HS-5 (cell line): ENCODE measurements at regions not wholly inside any gene's neighbourhood (a gene's known extent, or its start where the extent isn't known, plus 50 kb on each side); places are given as distances from the start of the nearest gene placed in this dataset.

Experiments used
- DNase-seq: peaks from one replicate; pipeline ENCODE4 v3.0.0-alpha.2; 2012; ENCODE audit warnings: low read depth

DNA sequence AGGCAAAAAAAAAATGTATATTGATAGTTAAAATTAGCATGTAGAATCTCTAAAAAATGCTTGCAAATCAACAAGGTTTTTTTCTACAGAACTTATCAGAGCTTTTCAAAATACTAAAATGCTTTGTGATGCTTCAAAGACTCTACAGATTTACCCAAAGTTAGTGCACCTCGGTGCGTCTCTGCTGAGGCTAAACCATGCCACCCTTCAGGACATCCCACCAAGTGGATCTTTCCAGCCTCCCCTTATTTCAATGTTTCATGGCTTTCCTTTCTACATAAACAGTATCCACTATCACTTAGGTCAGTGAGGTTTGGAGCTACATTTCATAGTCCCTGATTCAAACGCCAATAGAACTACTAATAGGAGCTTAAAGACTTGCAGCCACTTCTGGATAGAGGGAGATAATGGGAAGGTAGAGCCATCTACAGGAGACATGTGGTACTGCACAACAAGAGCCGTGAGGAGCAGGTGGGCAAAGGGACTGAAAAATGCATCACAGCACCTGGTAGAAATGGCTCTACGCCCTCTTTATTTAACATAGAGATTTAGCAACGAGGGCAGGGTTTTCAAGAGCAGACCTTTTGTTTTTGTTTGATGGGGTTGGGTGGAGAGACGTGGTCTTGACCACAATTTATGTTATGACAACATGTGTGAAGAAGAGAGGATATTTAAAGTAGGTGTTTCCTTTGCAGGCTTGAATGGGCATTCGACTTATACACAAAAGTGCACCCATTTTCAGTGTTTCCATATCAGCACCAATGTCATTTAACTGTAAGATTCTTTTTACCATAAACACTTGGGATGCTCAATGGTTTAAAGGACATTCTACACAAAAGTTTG is 56.1 kb upstream of the SLC35G4 start:
- no peak for DNase-seq

DNA sequence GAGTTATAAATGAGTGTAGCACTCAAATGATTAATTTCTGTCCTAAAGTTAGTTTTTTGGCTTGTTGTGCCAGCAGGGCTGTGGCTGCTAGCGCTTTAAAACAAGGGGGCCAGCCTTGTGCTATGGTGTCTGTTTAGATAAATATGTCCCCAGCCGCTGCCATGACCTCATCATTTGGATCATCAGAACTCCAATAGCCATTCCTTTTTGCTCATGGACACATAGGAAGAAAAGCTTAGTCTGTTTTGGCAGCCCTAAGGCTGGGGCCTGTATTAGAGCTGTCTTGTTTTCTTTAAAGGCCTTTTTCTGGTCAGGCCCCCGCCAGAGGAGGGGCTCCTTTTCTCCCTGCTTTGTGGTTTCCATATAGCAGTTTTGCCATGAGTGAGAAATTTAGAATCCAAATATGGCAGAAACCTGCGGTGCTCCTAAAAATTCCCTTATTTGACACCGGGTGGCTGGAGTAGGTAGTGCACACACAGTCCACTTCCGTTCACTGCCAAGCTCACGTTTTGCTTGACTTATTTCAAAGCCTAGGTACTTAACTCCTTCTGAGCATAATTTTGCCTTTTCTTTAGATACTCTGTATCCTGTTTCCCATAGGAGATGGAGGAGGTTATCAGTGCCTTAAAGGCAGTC is 60.4 kb upstream of the SLC35G4 start:
- DNase-seq = no peak

DNA sequence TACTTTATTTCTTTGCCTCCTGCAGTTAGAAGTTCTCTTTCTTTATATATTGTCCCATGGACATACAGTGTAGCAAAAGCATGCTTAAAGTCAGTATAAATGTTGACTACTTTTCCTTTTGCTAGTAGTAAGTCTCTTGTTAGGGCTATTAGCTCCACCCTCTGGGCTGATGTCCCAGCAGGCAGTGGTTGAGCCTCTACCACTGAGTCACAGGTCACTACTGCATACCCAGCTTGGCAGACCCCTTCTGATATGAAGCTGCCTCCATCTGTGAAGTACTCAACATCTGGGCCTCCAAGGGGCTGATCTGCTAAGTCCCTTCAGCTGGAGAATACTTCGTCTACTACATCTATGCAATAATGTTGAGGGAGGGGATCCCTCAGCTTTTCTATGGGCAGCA is 61.0 kb upstream of the SLC35G4 start:
- no peak for DNase-seq

DNA sequence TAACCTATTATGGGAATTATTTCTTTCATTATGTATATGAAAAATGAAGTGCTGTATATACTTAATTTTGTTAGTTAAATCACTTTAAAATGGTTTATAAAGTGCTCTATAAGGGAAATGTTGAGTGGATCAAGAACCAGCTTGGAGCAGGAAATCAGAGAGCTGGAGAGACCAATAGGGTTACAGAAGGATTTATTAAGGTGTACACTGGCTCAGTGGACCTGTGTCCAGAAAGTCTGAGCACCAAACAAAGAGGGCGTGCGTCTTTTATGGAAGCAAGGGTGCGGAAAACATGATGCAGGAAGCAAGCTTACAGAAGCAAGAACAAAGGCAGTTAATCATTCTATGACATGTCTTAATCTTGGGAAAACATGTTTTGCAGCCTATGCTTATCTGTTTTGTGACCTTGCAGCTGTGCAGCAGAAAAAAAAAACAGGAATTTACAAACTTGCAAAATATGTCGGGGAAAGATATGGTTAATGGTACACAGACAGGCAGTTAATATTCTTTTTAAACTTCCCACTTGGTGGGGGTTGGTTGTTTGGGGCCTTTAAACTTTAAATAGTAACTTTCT is 65.2 kb upstream of the SLC35G4 start:
- DNase-seq = no peak

DNA sequence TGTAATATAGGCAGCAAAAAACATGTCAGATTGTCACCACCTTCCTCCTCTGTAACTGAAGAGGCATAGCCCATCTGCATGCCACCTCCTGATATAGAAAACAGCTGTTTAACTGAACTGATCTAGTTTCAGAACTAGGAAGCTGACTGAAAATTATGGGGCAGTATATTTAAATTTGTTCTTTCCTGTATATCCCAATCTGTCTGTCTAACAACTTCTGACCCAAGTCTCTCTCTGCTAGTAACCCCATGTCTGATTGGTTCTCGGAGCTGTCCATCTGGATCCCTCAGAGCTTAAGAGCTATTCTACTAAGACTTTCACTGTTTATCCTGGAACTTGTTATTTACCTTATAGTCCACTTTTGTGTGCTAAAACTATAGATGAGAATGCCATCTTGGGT is 68.2 kb upstream of the SLC35G4 start:
- no peak for DNase-seq

DNA sequence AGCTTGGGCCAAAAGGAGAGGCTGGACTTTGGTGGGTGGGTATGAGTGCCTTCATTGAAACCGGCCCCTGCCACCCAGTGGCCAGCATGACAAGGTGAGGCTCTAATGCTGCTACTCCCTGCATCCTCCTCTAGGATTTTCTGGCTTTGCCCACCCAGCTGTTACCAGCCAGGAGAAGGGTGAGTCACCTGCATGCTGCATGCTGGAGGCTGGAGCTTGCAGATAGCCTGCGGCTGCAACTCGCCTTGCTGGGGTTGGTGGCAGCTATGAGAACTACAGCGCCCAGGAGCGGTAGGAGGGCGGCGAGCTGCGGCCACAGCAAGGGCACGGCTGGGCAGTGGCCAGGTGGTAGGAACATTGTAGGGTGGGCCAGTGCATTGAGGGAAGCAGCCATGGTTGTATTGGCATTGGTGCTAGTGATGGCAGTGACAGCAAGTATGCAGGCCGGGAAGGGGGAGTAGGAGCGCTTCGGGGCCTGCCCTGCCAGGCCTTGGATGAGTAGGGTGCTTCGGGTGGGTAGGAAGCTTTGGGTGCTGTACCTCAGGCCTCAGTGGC is 75.4 kb upstream of the SLC35G4 start:
- no peak for DNase-seq

DNA sequence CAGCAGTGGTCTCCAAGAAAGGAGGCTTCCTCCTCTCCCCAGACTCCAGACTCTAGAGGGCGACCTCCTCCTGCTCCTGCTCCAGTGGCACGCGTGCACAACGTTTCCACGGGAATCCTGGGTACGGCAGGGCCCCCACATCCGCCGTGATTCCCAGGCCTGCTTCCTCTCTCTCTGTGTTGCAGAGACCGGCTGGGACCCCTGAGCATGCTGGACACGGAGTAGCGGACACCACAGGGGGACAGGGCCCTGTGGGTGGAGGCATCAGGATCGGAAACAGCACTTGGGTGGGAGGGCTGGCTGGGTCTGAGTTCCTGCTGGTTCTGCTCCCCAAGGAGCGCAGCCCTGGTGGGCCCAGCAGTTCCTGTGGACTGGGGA is 75.9 kb upstream of the SLC35G4 start:
- no peak for DNase-seq

DNA sequence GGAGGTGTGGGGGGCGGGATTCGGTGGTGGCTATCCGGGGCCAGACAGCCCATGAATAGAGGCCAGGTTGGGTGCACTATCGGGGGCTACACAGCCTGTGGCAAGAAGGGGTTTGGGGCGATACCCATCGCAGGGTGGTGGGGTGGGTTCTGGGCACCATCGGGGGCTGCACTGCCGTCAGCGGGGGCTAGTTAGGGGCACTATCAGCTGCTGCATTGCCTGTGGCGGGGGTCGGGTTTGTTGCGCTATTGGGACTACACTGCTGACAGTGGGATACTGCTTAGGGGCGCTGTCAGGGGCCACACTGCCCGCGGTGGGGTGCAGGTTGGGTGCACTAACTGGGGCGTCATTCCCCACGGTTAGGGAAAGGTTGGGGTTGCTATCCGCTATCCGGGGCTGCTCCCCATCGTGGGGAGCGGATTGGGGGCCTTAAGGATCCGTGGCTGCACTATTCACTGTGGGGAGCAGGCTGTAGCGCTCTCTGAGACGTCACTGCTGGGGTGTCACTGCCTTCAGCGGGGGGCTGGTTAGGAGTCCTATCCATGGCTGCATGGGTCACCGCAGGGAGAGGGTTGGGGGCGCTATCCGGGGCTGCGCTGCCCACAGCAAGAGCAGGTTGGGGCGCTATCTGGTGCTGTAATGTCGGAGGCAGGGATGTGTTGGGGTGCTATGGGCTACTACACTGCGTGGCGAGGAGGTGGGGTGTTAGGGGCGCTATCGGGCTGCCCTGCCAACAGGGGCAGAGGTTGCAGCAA is 76.5 kb upstream of the SLC35G4 start:
- no peak for DNase-seq

DNA sequence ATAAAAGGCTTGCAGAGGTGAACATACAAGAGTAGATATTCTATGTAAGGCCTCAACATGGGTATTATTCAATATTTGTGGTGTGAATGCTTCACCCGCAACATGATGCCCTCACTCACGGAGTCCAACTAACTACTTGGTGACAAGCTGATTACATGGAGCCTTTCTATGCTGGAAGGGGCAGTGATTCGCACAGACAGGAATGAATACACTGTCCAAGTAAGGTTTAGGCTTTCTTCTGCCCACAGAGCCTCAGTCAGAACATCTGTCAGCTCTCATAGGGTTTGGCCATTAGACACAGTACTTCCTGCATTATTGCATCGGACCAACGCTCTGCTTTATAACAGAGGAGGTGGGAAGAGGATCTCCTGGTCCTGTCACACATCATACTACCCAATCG is 80.3 kb upstream of the SLC35G4 start:
- DNase-seq = no peak

DNA sequence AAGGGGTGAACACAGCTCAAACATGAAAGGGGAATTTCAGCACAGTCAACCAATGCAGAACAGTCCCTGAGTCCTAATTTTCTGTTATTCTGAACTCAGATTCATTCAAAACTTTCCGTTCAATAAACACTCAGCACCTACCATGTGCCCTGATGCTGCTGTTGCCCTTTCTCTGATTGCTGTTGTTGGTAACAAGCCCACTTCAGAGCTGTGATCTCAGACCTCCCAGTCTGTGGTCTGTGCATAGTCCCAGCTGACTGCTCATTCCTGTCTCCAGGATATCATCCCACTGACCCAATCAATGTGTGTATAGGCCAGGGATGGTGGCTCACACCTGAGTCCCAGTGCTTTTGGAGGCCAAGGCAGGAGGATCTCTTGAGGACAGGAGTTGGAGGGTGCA is 82.7 kb upstream of the SLC35G4 start:
- DNase-seq = no peak

DNA sequence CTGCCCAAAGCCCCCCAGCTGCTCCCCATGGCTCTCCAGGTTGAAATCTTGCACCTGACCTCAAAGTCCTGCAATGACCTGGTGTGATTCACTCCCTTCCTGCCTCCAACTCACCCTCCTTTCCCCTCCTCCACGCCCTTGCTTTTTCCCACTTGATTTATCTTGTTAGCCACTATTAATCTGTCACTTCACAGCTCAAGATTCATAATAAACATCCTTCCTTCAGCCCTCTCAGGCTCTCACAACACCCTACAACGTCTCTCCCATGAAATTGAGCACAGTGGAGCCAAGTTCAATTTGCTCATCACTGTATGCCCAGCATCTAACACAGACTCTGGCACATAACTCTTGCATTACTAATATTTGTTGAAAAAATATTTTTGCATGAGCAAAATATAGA is 85.6 kb upstream of the SLC35G4 start:
- DNase-seq = no peak

DNA sequence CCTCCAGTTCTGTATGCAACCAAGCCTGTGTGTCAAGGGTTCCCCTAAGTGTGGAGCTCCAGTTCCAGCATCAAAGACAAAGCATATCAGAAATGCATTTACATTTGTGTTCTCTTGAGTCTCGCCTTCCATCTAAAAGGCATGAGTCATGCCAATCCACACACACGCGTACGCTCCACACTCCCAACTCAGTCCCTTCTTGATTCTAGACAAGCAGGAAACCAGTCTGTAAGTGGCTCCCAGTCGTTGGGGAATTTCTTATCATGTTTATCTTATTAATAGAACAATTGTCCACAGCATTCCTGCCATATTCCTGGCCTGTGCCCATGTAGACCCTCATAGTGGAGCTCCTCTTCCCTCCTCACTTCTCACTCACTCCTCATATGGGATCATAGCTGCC is 86.4 kb upstream of the SLC35G4 start:
- no peak for DNase-seq

DNA sequence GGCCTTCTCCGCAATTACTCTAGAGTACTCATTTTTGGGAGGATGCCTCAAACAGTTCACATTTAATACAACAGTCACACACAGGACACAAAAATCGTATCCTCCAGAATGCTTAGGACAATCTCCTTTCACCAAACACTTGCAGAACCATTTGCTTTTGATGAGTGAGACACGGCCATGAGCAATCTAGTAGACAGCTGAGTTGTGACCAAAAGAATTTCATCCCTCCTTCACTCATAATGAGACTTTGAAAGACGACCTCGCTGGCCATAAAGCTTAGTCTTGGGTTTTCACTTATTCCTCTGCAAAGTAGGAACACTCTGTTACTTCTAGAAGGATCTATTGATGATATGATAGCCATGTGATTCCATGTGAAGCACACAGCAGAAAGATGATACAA is 87.5 kb upstream of the SLC35G4 start:
- DNase-seq = no peak

DNA sequence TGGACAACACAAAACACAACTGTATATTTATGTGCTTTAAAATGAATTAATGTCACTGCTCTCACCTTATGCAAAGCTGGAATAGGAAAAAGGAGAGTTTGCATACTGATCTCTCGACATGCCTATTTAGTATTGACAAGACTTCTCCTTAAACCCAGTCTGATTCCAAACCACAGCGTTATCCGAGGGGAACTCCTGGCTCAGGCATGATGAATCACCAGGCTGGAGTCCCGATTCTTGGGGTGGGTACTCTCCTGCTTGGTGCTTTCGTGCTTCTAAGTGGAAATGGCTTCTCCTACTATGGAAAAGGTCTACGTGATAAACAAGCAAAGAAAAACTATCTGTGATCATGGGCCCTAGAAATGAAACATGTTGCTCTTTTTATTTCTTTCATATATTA is 88.9 kb upstream of the SLC35G4 start:
- DNase-seq = no peak

DNA sequence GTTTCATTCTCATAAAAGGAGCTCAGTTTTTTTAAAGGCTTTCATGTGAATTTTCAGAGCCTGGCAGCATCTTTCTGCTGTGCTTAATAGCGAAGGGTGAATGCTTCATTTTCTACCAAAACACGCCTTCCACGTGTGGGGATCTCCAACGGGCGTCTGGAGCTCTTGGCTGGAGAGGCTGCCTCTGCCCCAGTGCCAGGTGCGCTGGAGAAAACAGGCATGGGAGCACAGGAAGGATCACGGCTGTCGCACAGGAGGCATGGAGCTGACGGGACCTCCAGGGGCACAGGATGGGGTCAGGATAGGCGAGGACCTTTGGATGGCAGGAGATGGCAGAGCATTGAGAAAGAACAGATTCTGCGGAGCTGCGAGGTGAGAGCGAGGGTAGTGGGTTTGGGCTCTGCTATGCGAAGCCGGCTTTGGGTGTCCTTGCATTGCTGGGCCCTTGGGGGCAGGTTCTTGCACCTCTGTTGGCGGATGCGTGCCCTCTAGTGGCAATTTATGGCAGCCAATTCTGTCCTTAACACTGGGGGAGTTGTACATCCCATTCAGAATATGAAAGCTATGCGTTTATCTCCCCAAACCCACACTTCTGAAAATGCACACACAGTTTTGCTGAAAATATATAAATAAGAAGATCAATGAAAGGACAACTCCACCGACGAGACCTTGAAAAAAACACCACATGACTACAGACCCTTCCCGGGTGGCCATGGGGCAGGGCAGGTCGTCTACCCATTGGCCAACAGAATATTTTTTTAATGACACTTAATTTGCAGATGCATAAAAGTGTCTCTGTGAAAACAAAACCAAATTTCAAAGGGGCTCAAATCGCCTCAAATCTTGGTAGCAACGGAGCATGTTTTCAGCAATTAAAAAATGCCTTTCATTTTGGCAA is 90.4 kb upstream of the SLC35G4 start:
- no peak for DNase-seq

DNA sequence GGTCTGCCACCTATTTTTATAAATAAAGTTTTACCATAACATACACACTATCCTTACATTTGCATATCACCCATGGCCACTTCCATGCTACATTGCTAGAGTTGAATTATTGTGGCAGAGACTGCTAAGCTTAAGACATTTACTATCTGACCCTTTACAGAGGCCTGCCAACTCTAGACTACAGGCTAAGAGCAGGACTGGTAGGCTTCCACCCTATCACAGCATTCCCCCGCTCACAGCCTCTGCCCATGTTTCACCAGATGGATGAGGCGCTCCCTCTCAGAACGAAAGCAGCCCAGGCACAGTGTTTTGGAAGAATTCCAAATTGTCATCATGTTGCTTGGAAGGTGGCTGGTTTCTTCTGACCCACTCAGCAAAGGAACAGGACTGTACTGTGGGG is 91.7 kb upstream of the SLC35G4 start:
- DNase-seq = no peak

DNA sequence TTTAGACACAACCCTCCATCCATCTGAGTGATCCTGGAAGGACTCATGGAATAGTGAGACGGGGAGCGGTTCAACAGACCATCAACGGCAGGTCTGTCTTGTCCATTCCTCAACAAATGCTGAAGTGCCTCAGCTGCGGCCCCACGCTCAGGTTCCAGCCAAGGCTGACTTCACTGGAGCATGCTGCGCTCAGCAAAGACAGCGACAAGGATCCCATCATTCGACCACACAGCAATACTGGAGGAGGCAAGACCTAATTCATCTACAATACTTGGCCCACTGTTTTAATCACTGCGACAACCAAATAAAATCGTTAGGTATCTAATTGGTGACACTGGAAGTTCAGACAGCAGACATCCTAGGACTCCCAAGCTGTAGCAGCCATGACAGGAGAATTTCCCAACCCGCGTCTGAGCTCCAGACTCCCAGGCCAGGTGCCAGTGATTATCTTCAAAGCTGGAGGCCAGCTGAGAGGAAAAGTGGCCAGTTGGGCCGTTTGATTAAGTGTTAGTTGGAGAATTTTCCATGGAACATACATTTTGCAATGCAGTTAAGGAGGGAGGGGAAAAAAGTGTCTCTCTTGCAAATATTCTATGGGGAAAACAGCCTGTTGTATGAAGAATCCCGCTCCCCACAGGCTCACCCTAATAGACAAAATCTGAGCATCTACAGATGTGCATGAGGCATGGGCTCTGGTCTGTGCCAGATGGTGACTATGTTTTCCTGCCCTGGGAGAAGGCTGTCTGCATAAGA is 92.5 kb upstream of the SLC35G4 start:
- no peak for DNase-seq

DNA sequence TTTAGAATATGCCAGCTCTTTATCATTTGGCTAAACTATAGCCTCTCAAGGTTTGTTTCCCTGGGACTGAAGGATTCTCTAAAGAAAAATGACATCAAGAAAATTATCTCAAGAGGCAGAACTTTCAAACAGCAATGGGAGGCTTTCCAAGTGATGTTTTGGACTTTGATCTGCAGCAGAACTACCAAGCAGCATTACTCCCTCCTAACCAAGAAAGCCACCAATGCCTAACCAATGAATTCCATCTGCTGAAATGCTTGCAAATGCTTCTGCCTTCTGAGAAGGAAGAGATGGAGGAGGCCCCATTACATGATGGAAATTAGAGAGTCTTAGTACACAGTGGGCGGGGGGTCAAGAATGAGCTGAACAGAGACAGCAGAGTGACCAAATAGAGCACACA is 95.1 kb upstream of the SLC35G4 start:
- DNase-seq = no peak

DNA sequence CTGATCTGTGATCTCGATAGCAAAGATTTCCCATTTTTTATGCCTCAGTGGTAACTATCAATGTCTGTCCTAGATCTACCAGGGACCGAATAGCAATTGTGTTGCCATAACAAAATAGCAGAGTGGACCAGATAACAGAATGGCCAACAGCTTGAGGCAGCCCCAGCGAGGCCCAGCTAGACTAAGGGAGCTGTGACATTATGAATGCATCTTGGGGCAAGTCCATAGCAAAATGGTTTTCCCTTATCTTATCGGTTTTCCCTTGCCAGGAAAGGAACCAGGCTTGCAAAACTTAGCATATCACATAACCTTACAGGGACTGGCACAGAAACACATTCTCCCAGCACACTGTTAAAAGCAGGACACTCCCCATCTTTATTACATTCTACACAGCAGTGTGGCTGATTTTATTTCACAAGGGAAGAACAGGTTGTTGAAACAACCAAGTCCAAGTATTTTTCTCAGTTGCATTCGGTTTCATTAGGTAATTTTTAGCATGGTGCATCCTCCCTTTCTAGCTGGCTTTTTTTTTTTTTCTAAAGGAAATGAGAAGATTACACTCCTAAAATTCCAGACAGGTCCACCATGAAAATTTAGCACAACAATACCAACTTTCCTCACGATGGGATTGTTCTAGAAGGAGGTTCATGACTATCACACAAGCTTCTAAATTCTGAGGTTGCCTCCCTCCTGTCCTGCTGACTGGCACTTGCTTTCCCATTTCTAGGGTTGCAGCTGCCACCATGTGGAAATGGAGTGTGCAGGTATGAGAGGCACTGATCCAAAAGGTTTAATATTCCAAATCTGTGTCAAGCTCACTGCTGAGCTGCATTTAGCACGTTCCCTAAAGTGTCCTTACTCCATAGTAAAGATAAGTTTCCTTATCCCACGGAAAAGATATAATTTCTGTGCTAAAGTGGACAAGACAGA is 97.0 kb upstream of the SLC35G4 start:
- DNase-seq = no peak
